ENCODE measurements at regions not wholly inside any gene's neighbourhood (a gene's known extent, or its start where the extent isn't known, plus 50 kb on each side); places are given as distances from the start of the nearest gene placed in this dataset.

DNA sequence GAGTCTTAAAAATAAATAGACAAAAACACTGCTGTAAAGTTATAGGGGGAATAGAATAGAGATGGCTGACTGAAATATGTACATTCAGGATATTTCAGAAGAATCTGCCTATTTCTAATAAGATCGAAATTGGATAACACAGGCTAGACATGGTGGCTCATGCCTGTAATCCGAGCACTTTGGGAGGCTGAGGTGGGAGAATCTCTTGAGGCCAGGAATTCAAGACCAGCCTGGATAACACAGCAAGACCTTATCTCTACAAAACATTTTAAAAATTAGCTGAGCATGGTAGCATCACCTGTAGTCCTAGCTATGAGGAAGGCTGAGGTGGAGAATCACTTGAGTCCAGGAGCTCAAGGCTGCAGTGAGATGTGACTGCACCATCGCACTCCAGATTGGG, 146.6 kb upstream of the CCDC150 start:
- TF ChIP-seq, protein P1, sequence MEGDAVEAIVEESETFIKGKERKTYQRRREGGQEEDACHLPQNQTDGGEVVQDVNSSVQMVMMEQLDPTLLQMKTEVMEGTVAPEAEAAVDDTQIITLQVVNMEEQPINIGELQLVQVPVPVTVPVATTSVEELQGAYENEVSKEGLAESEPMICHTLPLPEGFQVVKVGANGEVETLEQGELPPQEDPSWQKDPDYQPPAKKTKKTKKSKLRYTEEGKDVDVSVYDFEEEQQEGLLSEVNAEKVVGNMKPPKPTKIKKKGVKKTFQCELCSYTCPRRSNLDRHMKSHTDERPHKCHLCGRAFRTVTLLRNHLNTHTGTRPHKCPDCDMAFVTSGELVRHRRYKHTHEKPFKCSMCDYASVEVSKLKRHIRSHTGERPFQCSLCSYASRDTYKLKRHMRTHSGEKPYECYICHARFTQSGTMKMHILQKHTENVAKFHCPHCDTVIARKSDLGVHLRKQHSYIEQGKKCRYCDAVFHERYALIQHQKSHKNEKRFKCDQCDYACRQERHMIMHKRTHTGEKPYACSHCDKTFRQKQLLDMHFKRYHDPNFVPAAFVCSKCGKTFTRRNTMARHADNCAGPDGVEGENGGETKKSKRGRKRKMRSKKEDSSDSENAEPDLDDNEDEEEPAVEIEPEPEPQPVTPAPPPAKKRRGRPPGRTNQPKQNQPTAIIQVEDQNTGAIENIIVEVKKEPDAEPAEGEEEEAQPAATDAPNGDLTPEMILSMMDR (IDR thresholded peaks at IDR 0.05; ENCODE audit: unreplicated experiment) = no peak
- no peak overlapping the region for H3K4me3 Mint-ChIP-seq (ENCODE audit: unreplicated experiment)
- DNase-seq (ENCODE audit: low spot score) = no peak
- H3K4me1 Mint-ChIP-seq (ENCODE audit: unreplicated experiment) = no peaks in the 10 kb centered on the region
- no peaks in the 10 kb centered on the region for H3K9me3 Mint-ChIP-seq (ENCODE audit: unreplicated experiment)
- no peaks in the 10 kb centered on the region for H3K27me3 Mint-ChIP-seq (ENCODE audit: unreplicated experiment)
- H3K27ac Mint-ChIP-seq (ENCODE audit: unreplicated experiment) = no peak overlapping the region
- peaks cover 4% of the 10 kb centered on the region for H3K36me3 Mint-ChIP-seq (ENCODE audit: low read depth, unreplicated experiment)

DNA sequence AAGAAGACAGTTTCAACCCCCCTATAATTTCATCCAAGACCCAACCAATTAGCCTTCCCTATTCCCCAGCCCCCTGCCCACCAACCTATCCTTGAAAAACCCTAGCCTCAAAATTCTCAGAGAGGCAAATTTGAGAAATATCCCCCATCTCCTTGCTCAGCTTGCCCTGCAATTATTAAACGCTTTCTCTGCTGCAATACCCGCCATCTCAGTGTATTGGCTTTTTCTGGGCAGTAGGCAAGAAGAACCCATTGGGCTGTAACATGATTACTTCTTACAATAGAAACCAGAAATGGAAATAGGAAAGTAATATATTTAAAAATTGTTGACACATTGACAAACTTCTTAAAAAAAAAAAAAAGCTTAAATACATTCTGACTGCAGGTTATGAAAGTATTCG, 140.6 kb upstream of the CCDC150 start:
- Mint-ChIP-seq H3K27ac (ENCODE audit: unreplicated experiment) (no peak overlapping the region), H3K4me3 (ENCODE audit: unreplicated experiment) (no peak overlapping the region), H3K4me1 (ENCODE audit: unreplicated experiment) (peaks cover 4% of the 10 kb centered on the region), H3K36me3 (ENCODE audit: low read depth, unreplicated experiment) (peaks cover 4% of the 10 kb centered on the region), H3K9me3 (ENCODE audit: unreplicated experiment) (peaks cover 4% of the 10 kb centered on the region), H3K27me3 (ENCODE audit: unreplicated experiment) (no peaks in the 10 kb centered on the region)
- DNase-seq (ENCODE audit: low spot score) = no peak
- TF ChIP-seq, protein P1 (IDR thresholded peaks at IDR 0.05; ENCODE audit: unreplicated experiment) = no peak

DNA sequence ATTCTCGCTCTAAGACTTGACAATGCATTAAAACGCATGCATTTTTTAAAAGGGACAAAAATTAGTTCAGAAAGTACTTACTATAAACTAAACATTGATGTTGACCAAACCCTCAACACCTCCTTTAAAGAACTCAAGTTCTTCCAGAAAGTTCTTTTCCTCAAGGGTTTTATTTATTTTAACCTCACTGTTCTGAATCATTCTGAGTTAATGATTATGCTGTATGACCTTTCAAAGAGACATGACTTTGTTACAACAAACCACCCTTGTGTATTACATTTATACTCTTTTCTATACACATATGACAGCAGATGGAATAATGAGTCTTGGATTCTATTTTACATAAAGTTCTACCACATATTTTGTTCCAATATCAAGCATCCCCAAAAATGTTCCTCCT, 139.8 kb upstream of the CCDC150 start:
- TF ChIP-seq, protein P1 (IDR thresholded peaks at IDR 0.05; ENCODE audit: unreplicated experiment) = no peak
- no peaks in the 10 kb centered on the region for H3K36me3 Mint-ChIP-seq (ENCODE audit: low read depth, unreplicated experiment)
- H3K27me3 Mint-ChIP-seq (ENCODE audit: unreplicated experiment) = no peaks in the 10 kb centered on the region
- H3K4me3 Mint-ChIP-seq (ENCODE audit: unreplicated experiment) = no peak overlapping the region
- H3K27ac Mint-ChIP-seq (ENCODE audit: unreplicated experiment) = no peak overlapping the region
- no peak for DNase-seq (ENCODE audit: low spot score)
- H3K4me1 Mint-ChIP-seq (ENCODE audit: unreplicated experiment) = peaks cover 4% of the 10 kb centered on the region
- H3K9me3 Mint-ChIP-seq (ENCODE audit: unreplicated experiment) = peaks cover 4% of the 10 kb centered on the region

DNA sequence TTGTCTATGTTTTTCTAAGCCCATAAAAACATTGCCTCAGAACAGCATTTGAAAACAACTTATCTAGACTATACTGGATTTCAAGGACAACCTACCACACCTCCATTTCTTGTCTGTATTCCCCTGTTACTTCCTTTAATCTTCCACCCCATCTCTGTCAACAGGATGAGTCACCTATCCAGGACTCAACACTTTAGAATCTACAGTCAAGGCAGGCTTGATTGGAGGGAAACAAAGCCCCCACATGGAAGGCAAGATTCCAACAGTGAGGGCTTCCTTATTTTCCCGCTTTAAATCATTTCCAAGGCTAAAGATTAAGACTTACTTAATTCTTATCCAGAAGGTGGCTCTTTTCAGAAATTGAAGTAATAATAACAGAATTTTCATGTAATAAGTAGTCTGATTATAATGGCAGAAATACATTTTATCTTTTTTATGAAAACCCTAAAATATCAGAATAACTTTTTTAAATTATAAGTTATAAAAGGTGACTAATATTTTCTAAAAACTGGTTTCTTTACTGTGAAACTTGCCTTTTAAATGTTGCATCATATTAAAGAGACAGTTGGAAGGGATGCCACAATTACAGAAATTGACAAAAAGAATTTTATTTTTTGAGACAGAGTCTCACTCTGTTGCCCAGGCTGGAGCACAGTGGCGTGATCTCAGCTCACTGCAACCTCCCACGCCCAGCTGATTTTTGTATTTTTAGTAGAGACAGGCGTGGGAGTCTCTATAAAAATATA, 138.7 kb upstream of the CCDC150 start:
- no peaks in the 10 kb centered on the region for H3K36me3 Mint-ChIP-seq (ENCODE audit: low read depth, unreplicated experiment)
- TF ChIP-seq, protein P1 (IDR thresholded peaks at IDR 0.05; ENCODE audit: unreplicated experiment) = no peak
- peaks cover 4% of the 10 kb centered on the region for H3K4me1 Mint-ChIP-seq (ENCODE audit: unreplicated experiment)
- no peak overlapping the region for H3K4me3 Mint-ChIP-seq (ENCODE audit: unreplicated experiment)
- H3K27ac Mint-ChIP-seq (ENCODE audit: unreplicated experiment) = no peak overlapping the region
- no peaks in the 10 kb centered on the region for H3K27me3 Mint-ChIP-seq (ENCODE audit: unreplicated experiment)
- peaks cover 4% of the 10 kb centered on the region for H3K9me3 Mint-ChIP-seq (ENCODE audit: unreplicated experiment)
- no peak for DNase-seq (ENCODE audit: low spot score)

DNA sequence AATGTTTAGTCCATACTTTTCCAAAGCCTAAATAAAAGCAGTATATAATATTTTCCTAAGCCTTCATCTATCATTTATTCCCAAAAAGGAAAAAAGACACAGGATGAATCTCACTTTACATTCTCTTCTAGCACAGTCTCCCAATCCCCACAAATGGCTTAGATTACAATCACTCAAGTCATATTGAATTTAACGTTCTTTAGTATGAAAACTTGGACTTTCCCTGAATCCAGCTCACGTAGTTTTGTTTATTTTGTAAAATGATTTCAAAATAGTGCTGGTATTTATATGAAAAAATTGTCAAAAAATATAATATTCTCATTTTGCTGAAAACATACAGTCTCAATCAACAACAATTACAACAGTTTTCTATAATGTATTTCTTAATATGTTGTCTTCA, 137.7 kb upstream of the CCDC150 start:
- Mint-ChIP-seq H3K27ac (ENCODE audit: unreplicated experiment) (no peak overlapping the region), H3K27me3 (ENCODE audit: unreplicated experiment) (no peaks in the 10 kb centered on the region)

More for the DNA sequence above, 137.7 kb upstream of the CCDC150 start:
- Mint-ChIP-seq H3K36me3 (ENCODE audit: low read depth, unreplicated experiment) (no peaks in the 10 kb centered on the region), H3K4me3 (ENCODE audit: unreplicated experiment) (no peak overlapping the region), H3K9me3 (ENCODE audit: unreplicated experiment) (peaks cover 4% of the 10 kb centered on the region), H3K4me1 (ENCODE audit: unreplicated experiment) (peaks cover 4% of the 10 kb centered on the region)
- TF ChIP-seq, protein P1 (IDR thresholded peaks at IDR 0.05; ENCODE audit: unreplicated experiment) = no peak
- DNase-seq (ENCODE audit: low spot score) = no peak

All from endothelial cell (in vitro differentiated cells).